RWPE2 (cell line): ENCODE measurements at regions not wholly inside any gene's neighbourhood (a gene's known extent, or its start where the extent isn't known, plus 50 kb on each side); places are given as distances from the start of the nearest gene placed in this dataset.

Experiments
- ATAC-seq: fragments of 200-7000 bp; cut with Tn5 transposase; 3 replicates; pipeline ENCODE4 v1.9.1; 2021; ENCODE audit warnings: low read depth
- DNase-seq: peaks from one replicate; pipeline ENCODE4 v3.0.0-alpha.2; 2020; ENCODE audit warnings: low spot score
- H3K27ac ChIP-seq: fragments of 450-650 bp; 2 replicates; pipeline ENCODE4 v1.5.1; 2017; ENCODE audit warnings: mild to moderate bottlenecking; ENCODE audit not compliant: poor library complexity, severe bottlenecking
- H3K27me3 ChIP-seq: fragments of 250-450 bp; sonication (Bioruptor Pico); 2 replicates; pipeline ENCODE4 v1.5.1; 2021; ENCODE audit warnings: mild to moderate bottlenecking, moderate library complexity; ENCODE audit not compliant: insufficient read depth, poor library complexity, severe bottlenecking
- H3K36me3 ChIP-seq: fragments of 250-450 bp; sonication (Bioruptor Pico); 2 replicates; pipeline ENCODE4 v1.5.1; 2020; ENCODE audit warnings: low read depth, mild to moderate bottlenecking, moderate library complexity
- H3K4me1 ChIP-seq: fragments of 250-450 bp; sonication (Bioruptor Pico); 2 replicates; pipeline ENCODE4 v1.5.1; 2021; ENCODE audit warnings: mild to moderate bottlenecking, moderate library complexity; ENCODE audit not compliant: insufficient read depth, poor library complexity, severe bottlenecking
- H3K4me3 ChIP-seq: fragments of 250-450 bp; sonication (Bioruptor Pico); 2 replicates; pipeline ENCODE4 v1.5.1; 2021; ENCODE audit warnings: mild to moderate bottlenecking, moderate library complexity; ENCODE audit not compliant: severe bottlenecking
- H3K9me3 ChIP-seq: fragments of 250-450 bp; sonication (Bioruptor Pico); 2 replicates; pipeline ENCODE4 v1.5.1; 2021; ENCODE audit warnings: mild to moderate bottlenecking, moderate library complexity; ENCODE audit not compliant: severe bottlenecking
- CTCF ChIP-seq: fragments of 450-650 bp; IDR thresholded peaks from one replicate; pipeline ENCODE4 v1.5.1; 2017; ENCODE audit warnings: mild to moderate bottlenecking, moderate library complexity; ENCODE audit not compliant: poor library complexity, severe bottlenecking

GRCh38 chr5:117455236-117456233, 880.9 kb upstream of the SEMA6A start:
- Histone ChIP-seq H3K36me3 (no peaks in the 10 kb centered on the region), H3K4me1 (no peaks in the 10 kb centered on the region), H3K4me3 (peak overlapping the region; percentile 48), H3K27ac (no peak overlapping the region), H3K27me3 (no peaks in the 10 kb centered on the region), H3K9me3 (no peaks in the 10 kb centered on the region)
- DNase-seq (peak; percentile 57), ATAC-seq (peak; percentile 59)
- peak; percentile 4 for TF ChIP-seq CTCF

GRCh38 chr5:117454716-117455212, 880.1 kb upstream of the SEMA6A start:
- no peaks in the 10 kb centered on the region for H3K36me3 ChIP-seq
- peak; percentile 54 for DNase-seq
- no peak overlapping the region for H3K27ac ChIP-seq
- H3K4me3 ChIP-seq = peak overlapping the region; percentile 48
- H3K27me3 ChIP-seq = no peaks in the 10 kb centered on the region
- peak; percentile 87 for ATAC-seq
- H3K9me3 ChIP-seq = no peaks in the 10 kb centered on the region
- no peaks in the 10 kb centered on the region for H3K4me1 ChIP-seq
- TF ChIP-seq CTCF = peak; percentile 95

GRCh38 chr5:117436846-117437245, 862.2 kb upstream of the SEMA6A start:
- no peak for TF ChIP-seq CTCF
- no peak for ATAC-seq
- no peaks in the 10 kb centered on the region for H3K4me1 ChIP-seq
- H3K27me3 ChIP-seq = no peaks in the 10 kb centered on the region
- H3K27ac ChIP-seq = no peak overlapping the region
- H3K9me3 ChIP-seq = no peaks in the 10 kb centered on the region
- no peak overlapping the region for H3K4me3 ChIP-seq
- DNase-seq = no peak
- H3K36me3 ChIP-seq = no peaks in the 10 kb centered on the region

GRCh38 chr5:117435203-117435602, 860.6 kb upstream of the SEMA6A start:
- H3K27ac ChIP-seq = no peak overlapping the region
- no peaks in the 10 kb centered on the region for H3K27me3 ChIP-seq
- H3K9me3 ChIP-seq = no peaks in the 10 kb centered on the region
- no peaks in the 10 kb centered on the region for H3K4me1 ChIP-seq
- ATAC-seq (no peak), DNase-seq (no peak)
- no peak for TF ChIP-seq CTCF
- H3K36me3 ChIP-seq = no peaks in the 10 kb centered on the region
- no peak overlapping the region for H3K4me3 ChIP-seq

GRCh38 chr5:117434254-117434653, 859.6 kb upstream of the SEMA6A start:
- H3K4me3 ChIP-seq = no peak overlapping the region
- H3K9me3 ChIP-seq = no peaks in the 10 kb centered on the region
- TF ChIP-seq CTCF = no peak
- ATAC-seq (no peak), DNase-seq (no peak)
- no peaks in the 10 kb centered on the region for H3K27me3 ChIP-seq
- H3K4me1 ChIP-seq = no peaks in the 10 kb centered on the region
- H3K36me3 ChIP-seq = no peaks in the 10 kb centered on the region
- H3K27ac ChIP-seq = no peak overlapping the region
